SK-N-MC (cell line): ENCODE measurements at regions not wholly inside any gene's neighbourhood (a gene's known extent, or its start where the extent isn't known, plus 50 kb on each side); places are given as distances from the start of the nearest gene placed in this dataset.

Experiments used
- EZH2 ChIP-seq: fragments of 200-600 bp; sonication (generic); IDR thresholded peaks from one replicate; pipeline ENCODE4 v1.6.1; 2017; ENCODE audit warnings: antibody characterized with exemption
- FOXP2 ChIP-seq: optimal IDR thresholded peaks from 2 replicates; pipeline ENCODE3; 2011; ENCODE audit warnings: mild to moderate bottlenecking, moderate library complexity; ENCODE audit not compliant: insufficient read depth; ENCODE audit errors: extremely low read length, control extremely low read depth
- POLR2AphosphoS5 ChIP-seq: IDR thresholded peaks from 2 replicates; pipeline ENCODE4 v1.6.1; 2012; ENCODE audit warnings: mild to moderate bottlenecking, low read depth, low read length, borderline replicate concordance

GRCh38 chrX:110442635-110443034 lies 84.0 kb downstream of the RTL9 start:
- TF ChIP-seq EZH2 (no peak), POLR2AphosphoS5 (no peak), FOXP2 (no peak)
